Breast epithelium (tissue), 4 donors: ENCODE measurements at regions not wholly inside any gene's neighbourhood (a gene's known extent, or its start where the extent isn't known, plus 50 kb on each side); places are given as distances from the start of the nearest gene placed in this dataset.

Experiments
- DNase-seq, 2 donors: peaks; one replicate each; pipeline ENCODE4 v3.0.0-alpha.2; 2019; ENCODE audit warnings: low spot score in 2 of 2
- H3K27ac ChIP-seq, 2 donors: fragments of 200-600 bp; sonication (generic) in 1 of 2; one replicate each; pipeline ENCODE4 v1.5.1; 2016 to 2019; ENCODE audit warnings: mild to moderate bottlenecking in 1 of 2
- H3K27me3 ChIP-seq, 2 donors: fragments of 200-600 bp; sonication (generic) in 1 of 2; one replicate each; pipeline versions ENCODE4 v1.5.1 to v1.6.0; 2017 to 2019; ENCODE audit warnings: control low read depth in 1 of 2, mild to moderate bottlenecking in 1 of 2
- H3K36me3 ChIP-seq: fragments of 200-600 bp; one replicate; pipeline ENCODE4 v1.5.1; 2019
- H3K4me1 ChIP-seq, 2 donors: fragments of 200-600 bp; sonication (generic); one replicate each; pipeline ENCODE4 v1.5.1; 2016 to 2019; ENCODE audit warnings: control low read depth in 1 of 2
- H3K4me3 ChIP-seq, 3 donors: fragments of 200-600 bp; sonication (generic); 1 replicate in 2 of 3; 2 replicates in 1 of 3; pipeline ENCODE4 v1.5.1; 2016 to 2019; ENCODE audit warnings: mild to moderate bottlenecking in 3 of 3, moderate library complexity in 2 of 3
- H3K9me3 ChIP-seq, 2 donors: fragments of 200-600 bp; sonication (generic) in 1 of 2; one replicate each; pipeline ENCODE4 v1.5.1; 2016 to 2019; ENCODE audit warnings: control low read depth in 1 of 2
- POLR2A ChIP-seq: fragments of 450-650 bp; IDR thresholded peaks from one replicate; pipeline ENCODE4 v1.6.1; 2016; ENCODE audit warnings: antibody characterized with exemption, mild to moderate bottlenecking, moderate library complexity
- POLR2AphosphoS5 ChIP-seq, 3 donors: sonication (generic); formaldehyde crosslinking; IDR thresholded peaks; one replicate each; pipeline ENCODE4 v1.6.1; 2017; ENCODE audit warnings: antibody characterized with exemption in 3 of 3
- intact Hi-C: fragments of 100-400 bp; cut with DNase I; formaldehyde crosslinking; loops from one replicate; pipeline ENCODE4 v1.15.1; 2023; ENCODE audit warnings: low total_unique reads
- TF ChIP-seq, protein P1 (sequence below), 3 donors: fragments of 450-650 bp; IDR thresholded peaks; one replicate each; pipeline ENCODE4 v1.5.1; 2016 to 2017; ENCODE audit warnings: antibody characterized with exemption in 3 of 3, mild to moderate bottlenecking in 3 of 3, moderate library complexity in 3 of 3

DNA sequence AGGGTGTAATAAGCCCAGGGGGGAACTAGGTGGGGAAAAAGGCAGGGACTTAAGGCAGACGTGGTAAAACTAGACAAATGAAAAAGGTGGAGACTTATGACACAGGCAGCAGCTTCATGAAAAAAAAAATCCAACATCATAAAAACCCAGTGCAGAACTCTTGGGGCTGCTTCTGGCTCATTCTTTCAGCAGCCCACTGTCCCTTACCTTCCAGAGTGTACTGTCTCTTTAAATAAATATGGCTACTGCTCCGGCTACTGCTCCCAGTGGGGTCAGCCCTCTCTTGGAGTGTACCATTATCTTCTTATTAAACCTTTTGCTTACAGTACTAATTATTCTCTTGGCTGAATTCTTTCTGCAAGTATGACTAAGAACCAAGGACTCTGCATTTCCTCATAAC is 699.5 kb downstream of the DSC3 start:
- TF ChIP-seq, protein P1, sequence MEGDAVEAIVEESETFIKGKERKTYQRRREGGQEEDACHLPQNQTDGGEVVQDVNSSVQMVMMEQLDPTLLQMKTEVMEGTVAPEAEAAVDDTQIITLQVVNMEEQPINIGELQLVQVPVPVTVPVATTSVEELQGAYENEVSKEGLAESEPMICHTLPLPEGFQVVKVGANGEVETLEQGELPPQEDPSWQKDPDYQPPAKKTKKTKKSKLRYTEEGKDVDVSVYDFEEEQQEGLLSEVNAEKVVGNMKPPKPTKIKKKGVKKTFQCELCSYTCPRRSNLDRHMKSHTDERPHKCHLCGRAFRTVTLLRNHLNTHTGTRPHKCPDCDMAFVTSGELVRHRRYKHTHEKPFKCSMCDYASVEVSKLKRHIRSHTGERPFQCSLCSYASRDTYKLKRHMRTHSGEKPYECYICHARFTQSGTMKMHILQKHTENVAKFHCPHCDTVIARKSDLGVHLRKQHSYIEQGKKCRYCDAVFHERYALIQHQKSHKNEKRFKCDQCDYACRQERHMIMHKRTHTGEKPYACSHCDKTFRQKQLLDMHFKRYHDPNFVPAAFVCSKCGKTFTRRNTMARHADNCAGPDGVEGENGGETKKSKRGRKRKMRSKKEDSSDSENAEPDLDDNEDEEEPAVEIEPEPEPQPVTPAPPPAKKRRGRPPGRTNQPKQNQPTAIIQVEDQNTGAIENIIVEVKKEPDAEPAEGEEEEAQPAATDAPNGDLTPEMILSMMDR (IDR thresholded peaks at IDR 0.05): no peak
- TF ChIP-seq POLR2AphosphoS5 (IDR thresholded peaks at IDR 0.05) (no peak), POLR2A (no peak)
- H3K4me3 ChIP-seq: no peak overlapping the region
- H3K36me3 ChIP-seq: no peaks in the 10 kb centered on the region
- DNase-seq: no peak
- no peaks in the 10 kb centered on the region for H3K4me1 ChIP-seq
- H3K27ac ChIP-seq: no peak overlapping the region
- intact Hi-C loops: no loop called here
- H3K9me3 ChIP-seq: no peaks in the 10 kb centered on the region
- H3K27me3 ChIP-seq: no peaks in the 10 kb centered on the region

DNA sequence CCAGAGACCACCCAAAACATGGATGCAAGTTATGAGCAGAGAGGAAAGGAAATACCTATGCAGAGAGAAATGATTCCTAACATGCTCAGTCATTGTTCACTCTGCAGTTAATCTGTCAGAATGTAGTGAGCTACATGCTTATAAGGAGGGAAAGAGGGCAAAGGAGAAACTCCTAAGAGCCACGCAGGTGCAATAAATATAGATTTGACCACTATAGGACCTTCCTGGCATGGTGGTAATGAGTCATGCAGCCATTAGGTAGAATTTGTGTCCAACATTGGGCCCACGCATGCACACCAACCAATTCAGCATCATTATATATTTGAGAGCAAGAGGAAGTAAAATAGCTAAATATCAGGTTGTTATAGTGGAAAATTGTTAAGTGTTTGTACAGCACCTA is 699.9 kb downstream of the DSC3 start:
- H3K4me1 ChIP-seq: no peaks in the 10 kb centered on the region
- no peaks in the 10 kb centered on the region for H3K27me3 ChIP-seq
- H3K4me3 ChIP-seq: no peak overlapping the region
- intact Hi-C loops: no loop called here
- no peak overlapping the region for H3K27ac ChIP-seq
- H3K9me3 ChIP-seq: no peaks in the 10 kb centered on the region
- TF ChIP-seq POLR2A: no peak
- no peak for TF ChIP-seq POLR2AphosphoS5 (IDR thresholded peaks at IDR 0.05)
- TF ChIP-seq, protein P1 (IDR thresholded peaks at IDR 0.05): no peak
- H3K36me3 ChIP-seq: no peaks in the 10 kb centered on the region
- DNase-seq: no peak

DNA sequence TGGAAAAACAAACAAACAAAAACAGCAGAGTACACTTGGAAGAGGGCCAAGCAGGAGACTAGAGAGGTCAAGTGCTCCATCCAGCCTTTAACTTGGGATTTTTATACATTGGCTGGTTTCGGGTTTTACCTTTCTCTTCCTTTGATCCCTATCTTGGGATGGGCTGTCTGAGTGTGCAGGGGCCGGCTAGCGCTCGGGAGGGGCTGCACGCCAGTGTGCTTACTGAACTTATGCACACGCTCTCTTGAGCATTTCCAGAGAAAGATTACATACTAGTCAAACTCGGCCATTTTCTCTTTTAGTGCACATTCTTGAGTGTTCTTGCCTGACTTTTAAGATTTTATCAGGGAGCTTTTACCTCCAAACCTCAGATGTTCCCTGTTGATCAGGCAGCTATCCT is 707.8 kb downstream of the DSC3 start:
- Histone ChIP-seq H3K27me3 (no peaks in the 10 kb centered on the region), H3K27ac (no peak overlapping the region), H3K4me1 (no peaks in the 10 kb centered on the region), H3K4me3 (no peak overlapping the region), H3K36me3 (no peaks in the 10 kb centered on the region), H3K9me3 (no peaks in the 10 kb centered on the region)
- TF ChIP-seq POLR2A (no peak), POLR2AphosphoS5 (IDR thresholded peaks at IDR 0.05) (no peak)
- TF ChIP-seq, protein P1 (IDR thresholded peaks at IDR 0.05): no peak
- DNase-seq: no peak
- intact Hi-C loops: no loop called here

DNA sequence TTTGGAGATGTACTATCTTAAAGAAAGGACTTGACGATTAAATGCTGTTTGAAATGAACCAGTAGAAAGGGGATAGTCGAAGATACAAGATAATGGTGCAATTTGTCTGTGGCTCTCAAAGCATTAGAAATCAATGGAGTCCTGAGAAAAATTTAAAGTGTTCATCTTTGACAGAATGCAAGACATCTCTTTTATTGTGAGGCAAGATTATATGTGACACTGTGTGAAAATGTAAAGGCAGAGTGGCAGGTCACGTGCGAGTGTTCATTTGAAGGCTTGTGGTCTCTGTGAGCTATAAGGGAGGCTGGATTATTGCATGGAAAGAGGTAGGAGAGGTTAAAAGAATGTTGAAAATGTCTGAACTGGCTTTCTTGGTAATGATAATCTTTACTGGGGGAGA is 709.2 kb downstream of the DSC3 start:
- intact Hi-C loops: no loop called here
- Histone ChIP-seq H3K27me3 (no peaks in the 10 kb centered on the region), H3K36me3 (no peaks in the 10 kb centered on the region), H3K9me3 (no peaks in the 10 kb centered on the region), H3K27ac (no peak overlapping the region), H3K4me1 (no peaks in the 10 kb centered on the region), H3K4me3 (no peak overlapping the region)
- DNase-seq: no peak
- TF ChIP-seq POLR2AphosphoS5 (IDR thresholded peaks at IDR 0.05) (no peak), POLR2A (no peak)
- TF ChIP-seq, protein P1 (IDR thresholded peaks at IDR 0.05): no peak

DNA sequence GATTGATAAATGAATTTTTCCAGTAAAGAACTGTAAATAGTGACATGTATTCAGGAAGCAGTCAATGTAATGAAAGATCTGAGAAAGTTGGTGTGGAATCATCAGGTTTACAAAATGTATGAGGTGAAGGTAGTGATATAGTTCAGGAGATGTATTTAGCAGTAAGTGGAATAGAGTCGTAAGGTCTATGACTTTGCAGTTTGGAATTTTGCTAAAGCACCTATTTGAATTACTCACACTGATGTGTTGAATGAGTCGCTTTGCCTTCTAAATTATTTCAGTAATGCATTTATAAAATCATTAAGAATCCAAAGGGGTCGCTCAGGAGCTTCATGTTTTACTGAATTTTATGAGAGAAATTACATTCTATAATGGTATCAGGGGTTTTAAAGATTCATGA is 713.7 kb downstream of the DSC3 start:
- Histone ChIP-seq H3K4me1 (no peaks in the 10 kb centered on the region), H3K36me3 (no peaks in the 10 kb centered on the region), H3K9me3 (no peaks in the 10 kb centered on the region), H3K27ac (no peak overlapping the region), H3K4me3 (no peak overlapping the region), H3K27me3 (no peaks in the 10 kb centered on the region)
- no peak for DNase-seq
- intact Hi-C loops: no loop called here
- TF ChIP-seq POLR2A: no peak
- no peak for TF ChIP-seq POLR2AphosphoS5 (IDR thresholded peaks at IDR 0.05)
- TF ChIP-seq, protein P1 (IDR thresholded peaks at IDR 0.05): no peak
